Lung (tissue), 11 donors: ENCODE measurements at regions not wholly inside any gene's neighbourhood (a gene's known extent, or its start where the extent isn't known, plus 50 kb on each side); places are given as distances from the start of the nearest gene placed in this dataset.

Source experiments
- ATAC-seq: fragments of 200-7000 bp; cut with Tn5 transposase; one replicate; pipeline ENCODE4 v1.9.1; 2020; ENCODE audit warnings: moderate number of reproducible peaks; ENCODE audit not compliant: insufficient read depth, low FRiP score
- DNase-seq, 3 donors: peaks; one replicate each; pipeline ENCODE4 v3.0.0-alpha.2; 2013 to 2017
- H3K27ac ChIP-seq, 2 donors: one replicate each; pipeline ENCODE4 v1.5.1; 2013; ENCODE audit warnings: mild to moderate bottlenecking in 2 of 2, moderate library complexity in 2 of 2, control low read depth in 1 of 2, inconsistent platforms in 1 of 2, low read depth in 1 of 2, low read length in 1 of 2
- H3K27me3 ChIP-seq, 3 donors: one replicate each; pipeline ENCODE4 v1.5.1; 2013; ENCODE audit warnings: low read length in 2 of 3; ENCODE audit not compliant: control insufficient read depth in 3 of 3, insufficient read depth in 3 of 3
- H3K36me3 ChIP-seq, 4 donors: one replicate each; pipeline ENCODE4 v1.5.1; 2013; ENCODE audit warnings: low read length in 4 of 4, mild to moderate bottlenecking in 1 of 4, moderate library complexity in 1 of 4; ENCODE audit not compliant: control insufficient read depth in 4 of 4, insufficient read depth in 4 of 4
- H3K4me1 ChIP-seq, 5 donors: one replicate each; pipeline ENCODE4 v1.5.1; 2013; ENCODE audit warnings: low read length in 5 of 5, mild to moderate bottlenecking in 2 of 5, moderate library complexity in 1 of 5; ENCODE audit not compliant: control insufficient read depth in 5 of 5, insufficient read depth in 5 of 5
- H3K4me3 ChIP-seq: one replicate; pipeline ENCODE4 v1.5.1; 2013; ENCODE audit warnings: mild to moderate bottlenecking, control low read depth, moderate library complexity
- H3K9ac ChIP-seq, 2 donors: one replicate each; pipeline ENCODE4 v1.5.1; 2013; ENCODE audit warnings: low read length in 2 of 2, control low read depth in 1 of 2; ENCODE audit not compliant: insufficient read depth in 1 of 2
- H3K9me3 ChIP-seq, 4 donors: one replicate each; pipeline ENCODE4 v1.5.1; 2013; ENCODE audit warnings: low read length in 3 of 4, mild to moderate bottlenecking in 1 of 4, moderate library complexity in 1 of 4; ENCODE audit not compliant: control insufficient read depth in 4 of 4, insufficient read depth in 3 of 4
- CTCF ChIP-seq: IDR thresholded peaks from 2 replicates; pipeline ENCODE4 v1.5.1; 2012; ENCODE audit warnings: mild to moderate bottlenecking; ENCODE audit errors: control extremely low read depth, extremely low read depth
- WGBS, 2 donors: extraction: QIAGEN DNeasy Blood & Tissue Kit; methylation state at CpG; one replicate each; pipeline ENCODE4 v1.1.7; 2013; 5-methylcytosine and 5-hydroxymethylcytosine counted together
- donor health status: control.
- donor health status: control.
- donor health status: Bipolar disorder and iron deficiency.
- donor health status: healthy.
- donor health status: DM: yes; HTN: yes; CAD: no.

- TF ChIP-seq CTCF, result no peak
- 88 to 91% methylated on average over 4 of the region's 4 CpGs for WGBS, 2 donors
Observed at GRCh38 chr3:115348951-115349745, 202.1 kb upstream of the ZBTB20 start.

GRCh38 chr3:115350606-115351005 lies 203.5 kb upstream of the ZBTB20 start:
- TF ChIP-seq CTCF, result no peak
- no peak overlapping the region for H3K27ac ChIP-seq
- no peaks in the 10 kb centered on the region for H3K27me3 ChIP-seq
- DNase-seq (no peak), ATAC-seq (no peak)
- no peaks in the 10 kb centered on the region for H3K36me3 ChIP-seq
- 81 to 90% methylated on average over 3 of the region's 3 CpGs for WGBS, 2 donors
- H3K4me1 ChIP-seq, result no peaks in the 10 kb centered on the region
- no peak overlapping the region for H3K4me3 ChIP-seq
- no peaks in the 10 kb centered on the region for H3K9me3 ChIP-seq
- H3K9ac ChIP-seq, result no peak overlapping the region

More at GRCh38 chr3:115348951-115349745, 202.1 kb upstream of the ZBTB20 start:
- H3K27ac ChIP-seq, result no peak overlapping the region
- DNase-seq (no peak), ATAC-seq (no peak)
- no peaks in the 10 kb centered on the region for H3K27me3 ChIP-seq
- no peak overlapping the region for H3K9ac ChIP-seq
- H3K9me3 ChIP-seq, result no peaks in the 10 kb centered on the region
- H3K36me3 ChIP-seq, result no peaks in the 10 kb centered on the region
- H3K4me1 ChIP-seq, result no peaks in the 10 kb centered on the region
- no peak overlapping the region for H3K4me3 ChIP-seq

GRCh38 chr3:115351193-115351592 lies 204.1 kb upstream of the ZBTB20 start:
- no peaks in the 10 kb centered on the region for H3K4me1 ChIP-seq
- DNase-seq, result no peak
- H3K9ac ChIP-seq, result no peak overlapping the region
- no peak for ATAC-seq
- no peak overlapping the region for H3K27ac ChIP-seq
- no peaks in the 10 kb centered on the region for H3K36me3 ChIP-seq
- H3K27me3 ChIP-seq, result no peaks in the 10 kb centered on the region
- no peak overlapping the region for H3K4me3 ChIP-seq
- 87 to 89% methylated on average over 4 of the region's 4 CpGs for WGBS, 2 donors
- TF ChIP-seq CTCF, result no peak
- H3K9me3 ChIP-seq, result no peaks in the 10 kb centered on the region
